GM19328 (cell line): ENCODE measurements at regions not wholly inside any gene's neighbourhood (a gene's known extent, or its start where the extent isn't known, plus 50 kb on each side); places are given as distances from the start of the nearest gene placed in this dataset.
"Not testable (repeated sequence)": the region's sequence is repeated elsewhere in the genome, so short reads cannot be mapped to it uniquely, and the experiment has no call there.

Source experiments
- ATAC-seq: cut with Tn5 transposase; IDR thresholded peaks from one replicate; pipeline ENCODE4 v1.9.1; 2021; ENCODE audit warnings: mild to moderate bottlenecking, moderate library complexity; ENCODE audit not compliant: unreplicated experiment

DNA sequence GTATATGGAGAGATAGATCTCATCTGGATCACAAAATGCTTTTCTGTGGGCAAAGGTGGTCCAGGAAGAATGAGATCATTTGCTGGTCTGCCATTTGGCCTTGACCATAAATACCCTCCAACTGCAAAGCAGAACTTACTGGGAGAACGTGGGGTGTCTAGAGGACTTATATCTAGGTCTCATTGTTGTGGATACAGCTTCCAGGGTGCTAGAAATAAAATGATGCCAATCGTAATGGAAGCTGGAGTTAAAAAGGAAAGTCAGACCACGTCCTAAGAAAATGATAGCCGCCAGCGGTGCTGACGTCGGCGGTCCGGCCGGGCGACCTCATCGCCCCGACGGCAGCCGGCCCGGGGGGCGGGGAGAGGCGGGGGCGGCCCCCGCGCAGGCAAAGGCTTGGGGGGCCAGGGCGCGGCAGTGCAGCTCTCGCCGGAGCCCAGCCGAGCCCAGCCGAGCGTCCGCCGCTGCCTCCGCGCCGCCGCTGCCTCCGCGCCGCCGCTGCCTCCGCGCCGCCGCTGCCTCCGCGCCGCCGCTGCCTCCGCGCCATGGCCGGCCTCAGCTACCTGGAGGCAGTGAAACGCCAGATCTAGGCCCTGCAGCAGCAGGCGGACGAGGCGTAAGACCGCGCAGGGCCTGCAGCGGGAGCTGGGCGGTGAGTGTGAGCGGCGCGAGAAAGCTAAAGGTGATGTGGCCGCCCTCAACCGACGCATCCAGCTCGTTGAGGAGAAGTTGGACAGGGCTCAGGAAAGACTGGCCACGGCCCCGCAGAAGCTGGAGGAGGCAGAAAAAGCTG is 89.5 kb downstream of the EOMES start:
- ATAC-seq, result peak; percentile 87

GRCh38 chr3:27630885-27631284 is 91.2 kb downstream of the EOMES start:
- ATAC-seq, result no peak

DNA sequence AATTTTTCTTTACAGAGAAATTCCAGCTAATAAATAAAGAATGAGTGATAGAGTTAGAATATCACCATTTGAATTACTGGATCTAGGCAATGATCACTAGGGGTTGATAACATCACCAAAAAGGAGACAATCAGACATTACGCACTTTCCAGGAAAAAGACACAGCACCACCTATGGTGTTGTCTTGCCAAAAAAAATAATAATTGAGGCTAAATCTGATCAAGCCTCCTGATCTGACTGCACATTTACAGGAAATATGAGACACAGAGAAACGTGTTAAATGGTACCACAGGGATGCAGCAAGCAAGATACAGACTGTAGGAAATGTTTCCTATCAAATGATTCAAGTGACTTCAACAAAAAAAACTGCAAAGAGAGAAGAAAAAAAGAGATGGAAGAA is 92.8 kb downstream of the EOMES start:
- no peak for ATAC-seq

- ATAC-seq, result no peak
Measured at GRCh38 chr3:27628026-27628750, 93.9 kb downstream of the EOMES start.

- no peak for ATAC-seq
Measured at GRCh38 chr3:27626596-27627118, 95.5 kb downstream of the EOMES start.

DNA sequence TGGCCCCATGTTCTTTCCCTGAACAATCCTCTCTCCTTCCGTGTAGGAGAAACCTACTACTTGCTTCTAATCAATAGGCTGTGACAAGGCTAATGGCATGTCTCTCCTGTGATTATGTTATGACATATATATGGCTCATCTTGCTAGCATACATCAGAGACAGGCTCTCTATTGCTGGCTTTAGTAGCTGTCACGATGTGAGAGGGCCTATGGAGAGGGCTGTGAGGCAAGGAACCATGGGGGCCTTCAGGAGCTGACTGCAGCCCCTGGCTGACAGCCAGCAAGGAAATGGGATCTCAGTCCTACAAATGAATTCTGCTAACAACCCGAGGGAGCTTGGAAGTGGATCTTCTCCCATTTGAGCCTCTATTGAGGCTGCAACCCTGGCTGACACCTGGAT is 96.3 kb downstream of the EOMES start:
- no peak for ATAC-seq

GRCh38 chr3:27623085-27623753 is 98.9 kb downstream of the EOMES start:
- ATAC-seq, result no peak

DNA sequence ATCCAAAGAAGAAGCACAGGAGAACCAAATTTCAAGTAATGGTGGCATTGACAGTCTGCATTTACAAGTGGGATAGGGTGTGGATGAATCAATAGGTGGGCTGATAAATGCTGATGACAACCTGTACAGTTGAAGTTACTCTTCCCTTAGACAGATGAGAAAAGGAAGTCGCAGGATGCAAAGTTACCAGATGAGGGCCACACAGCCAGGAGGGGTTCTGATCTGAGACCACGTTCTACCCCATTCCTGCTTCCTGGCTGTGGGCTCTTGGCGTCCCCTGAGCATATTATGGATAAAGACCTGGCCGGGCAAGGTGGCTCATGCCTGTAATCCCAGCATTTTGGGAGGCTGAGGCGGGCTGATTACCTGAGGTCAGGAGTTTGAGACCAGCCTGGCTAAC is 104.6 kb downstream of the EOMES start:
- ATAC-seq, result no peak

- ATAC-seq, result no peak
Measured at GRCh38 chr3:27616031-27616430, 106.1 kb downstream of the EOMES start.

DNA sequence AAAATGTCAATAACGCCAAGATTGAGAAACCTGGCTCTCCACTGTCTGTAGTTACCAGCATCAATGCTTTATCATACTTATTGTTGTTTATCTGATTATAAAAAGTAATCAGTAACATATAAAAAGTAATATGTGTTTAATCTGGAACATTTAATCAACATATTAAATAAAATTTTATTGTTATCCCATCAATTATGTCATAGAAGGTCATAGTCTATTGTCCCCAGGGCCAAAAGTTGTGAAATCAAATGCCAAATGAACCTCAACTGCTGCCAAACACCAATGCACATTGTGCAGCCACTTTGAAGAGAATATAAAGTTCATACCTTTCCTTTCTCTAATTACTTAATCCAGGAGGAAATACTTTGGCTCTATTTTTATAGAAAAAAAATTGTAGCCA is 106.6 kb downstream of the EOMES start:
- ATAC-seq, result no peak

GRCh38 chr3:27614592-27614991 is 107.5 kb downstream of the EOMES start:
- no peak for ATAC-seq

DNA sequence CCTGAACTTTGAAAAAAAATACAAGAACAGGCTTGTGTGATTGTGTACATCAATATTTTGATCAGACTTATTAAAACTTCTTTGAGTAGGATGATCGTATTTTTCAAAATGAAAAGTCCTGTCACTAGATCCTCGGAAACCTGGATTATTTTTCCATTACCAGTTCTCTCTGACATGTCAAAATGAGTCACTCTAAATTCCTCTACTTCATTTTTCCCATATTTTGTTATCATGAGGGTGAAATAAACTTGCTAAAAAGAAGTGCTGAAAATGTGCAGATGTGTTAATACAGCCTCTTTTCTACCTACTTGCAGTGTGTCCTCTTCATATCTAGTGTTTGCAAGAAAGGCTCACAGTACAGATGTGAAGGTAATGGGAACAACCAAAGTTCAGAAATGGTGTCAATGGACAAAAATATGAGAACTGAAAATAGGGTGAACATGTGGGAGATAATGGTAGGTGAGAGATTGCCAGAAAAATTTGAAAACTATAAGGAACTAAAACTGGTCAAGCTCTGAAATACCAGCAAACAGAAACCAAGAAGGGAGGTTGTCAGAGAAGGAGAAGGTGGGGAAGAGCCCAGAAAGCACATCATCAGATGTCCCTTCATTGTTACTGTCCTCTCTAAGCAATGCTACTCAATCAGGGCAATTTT is 108.2 kb downstream of the EOMES start:
- ATAC-seq, result no peak

- ATAC-seq, result peak; percentile 52
Measured at GRCh38 chr3:27610800-27611525, 111.2 kb downstream of the EOMES start.

DNA sequence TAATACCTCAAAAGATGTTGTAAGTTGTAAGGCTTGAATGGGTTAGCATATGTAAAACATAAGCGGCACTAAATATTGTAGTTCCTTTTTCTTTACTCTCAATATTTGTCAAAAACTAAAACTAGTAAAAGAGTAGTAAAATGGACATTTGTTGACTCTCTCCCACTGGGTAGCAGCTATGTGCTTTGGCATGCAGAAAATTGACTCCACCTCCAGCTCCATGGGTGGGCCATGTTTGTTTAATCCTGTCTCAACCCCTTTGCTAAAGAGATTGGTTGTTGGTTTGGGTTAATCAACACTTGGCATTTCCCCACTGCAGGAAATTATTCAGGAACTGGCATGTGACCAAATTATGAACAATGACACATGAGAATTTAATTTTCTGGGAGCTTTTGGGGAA is 114.8 kb downstream of the EOMES start:
- ATAC-seq, result no peak

DNA sequence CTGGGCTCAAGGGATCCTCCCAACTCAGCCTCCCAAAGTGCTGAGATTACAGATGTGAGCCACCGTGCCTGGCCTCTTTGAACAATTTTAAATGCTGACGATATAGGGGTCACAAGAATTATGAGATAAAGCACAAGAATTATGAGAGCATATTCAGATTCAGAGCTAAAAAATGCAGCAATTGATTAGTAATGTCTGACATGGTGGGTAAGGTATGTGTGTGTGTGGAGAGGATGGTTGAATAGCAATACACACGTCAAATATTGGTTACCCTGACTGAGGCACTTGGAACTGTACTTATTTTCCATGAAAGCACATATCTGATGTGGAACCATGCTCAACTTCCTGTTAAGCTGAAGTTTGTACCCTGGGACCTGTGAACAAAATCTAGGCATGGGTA is 115.6 kb downstream of the EOMES start:
- ATAC-seq, result no peak

- not testable (repeated sequence) for ATAC-seq
Measured at GRCh38 chr3:27601311-27601710, 117.1 kb upstream of the SLC4A7 start.

DNA sequence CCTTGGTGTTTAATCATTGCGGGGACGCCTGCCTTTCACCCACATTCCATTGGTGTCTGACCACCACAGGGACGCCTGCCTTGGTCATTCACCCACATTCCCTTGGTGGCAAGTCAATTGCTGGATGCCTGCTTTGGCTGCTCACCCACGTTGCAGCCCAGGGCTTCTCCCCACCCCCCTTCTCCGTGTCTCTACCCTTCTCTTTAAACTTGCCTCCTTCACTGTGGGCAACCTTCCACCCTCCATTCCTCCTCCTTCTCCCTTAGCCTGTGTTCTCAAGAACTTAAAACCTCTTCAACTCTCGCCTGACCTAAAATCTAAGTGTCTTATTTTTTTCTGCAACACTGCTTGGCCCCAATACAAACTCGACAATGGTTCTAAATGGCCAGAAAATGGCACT is 115.6 kb upstream of the SLC4A7 start:
- ATAC-seq, result not testable (repeated sequence)

- ATAC-seq, result no peak
Measured at GRCh38 chr3:27596921-27597320, 112.7 kb upstream of the SLC4A7 start.

- peak; percentile 51 for ATAC-seq
Measured at GRCh38 chr3:27596334-27596841, 112.2 kb upstream of the SLC4A7 start.

GRCh38 chr3:27594096-27594690 is 110.0 kb upstream of the SLC4A7 start:
- no peak for ATAC-seq
